GM23338 (cell line): ENCODE measurements at regions not wholly inside any gene's neighbourhood (a gene's known extent, or its start where the extent isn't known, plus 50 kb on each side); places are given as distances from the start of the nearest gene placed in this dataset.

Source experiments
- ATAC-seq: fragments of 200-7000 bp; cut with Tn5 transposase; 3 replicates; pipeline ENCODE4 v1.9.1; 2020
- DNase-seq: peaks from one replicate; pipeline ENCODE4 v3.0.0-alpha.2; 2015; ENCODE audit warnings: low spot score
- H2AFZ ChIP-seq: fragments of 200-600 bp; sonication (generic); 2 replicates; pipeline ENCODE4 v1.8.0; 2016; ENCODE audit warnings: antibody characterized with exemption, mild to moderate bottlenecking, moderate library complexity
- H3F3A ChIP-seq: fragments of 200-600 bp; sonication (generic); replicated peaks from 2 replicates; pipeline ENCODE4 v1.8.0; 2017; ENCODE audit warnings: antibody characterized with exemption, mixed run types, low read depth
- H3K27ac ChIP-seq: fragments of 200-600 bp; sonication (generic); 2 replicates; pipeline ENCODE4 v1.6.1; 2016; ENCODE audit warnings: low read depth
- H3K27me3 ChIP-seq: fragments of 200-600 bp; sonication (generic); 2 replicates; pipeline ENCODE4 v1.8.0; 2016; ENCODE audit warnings: mild to moderate bottlenecking, mixed run types, moderate library complexity; ENCODE audit not compliant: insufficient read depth
- H3K36me3 ChIP-seq: fragments of 200-600 bp; sonication (generic); 2 replicates; pipeline ENCODE4 v1.8.0; 2016; ENCODE audit warnings: mild to moderate bottlenecking; ENCODE audit not compliant: insufficient read depth
- H3K4me1 ChIP-seq: fragments of 200-600 bp; sonication (generic); 2 replicates; pipeline ENCODE4 v1.8.0; 2016; ENCODE audit warnings: mild to moderate bottlenecking, moderate library complexity; ENCODE audit not compliant: insufficient read depth
- H3K4me2 ChIP-seq: fragments of 200-600 bp; sonication (generic); 2 replicates; pipeline ENCODE4 v1.7.1; 2017; ENCODE audit warnings: mixed run types
- H3K4me3 ChIP-seq: fragments of 200-600 bp; sonication (generic); 2 replicates; pipeline ENCODE4 v1.6.1; 2016; ENCODE audit warnings: mixed run types
- H3K79me2 ChIP-seq: fragments of 200-600 bp; sonication (generic); replicated peaks from 2 replicates; pipeline ENCODE4 v1.8.0; 2017; ENCODE audit warnings: mild to moderate bottlenecking; ENCODE audit not compliant: insufficient read depth
- H3K9me2 ChIP-seq: fragments of 200-600 bp; sonication (generic); 2 replicates; pipeline ENCODE4 v1.8.0; 2017; ENCODE audit not compliant: insufficient read depth
- H4K20me1 ChIP-seq: fragments of 200-600 bp; sonication (generic); replicated peaks from 2 replicates; pipeline ENCODE4 v1.8.0; 2017; ENCODE audit warnings: mild to moderate bottlenecking; ENCODE audit not compliant: insufficient read depth
- H3K27ac Mint-ChIP-seq: 2 replicates; pipeline ENCODE4 v1.8.0; 2020; ENCODE audit warnings: inconsistent platforms, mild to moderate bottlenecking, moderate library complexity, mixed read lengths
- H3K27me3 Mint-ChIP-seq: 3 replicates; pipeline ENCODE4 v1.8.0; 2022; ENCODE audit warnings: low read depth, mild to moderate bottlenecking, moderate library complexity, mixed read lengths, inconsistent platforms; ENCODE audit not compliant: insufficient read depth, poor library complexity
- H3K36me3 Mint-ChIP-seq: 3 replicates; pipeline ENCODE4 v1.8.0; 2021; ENCODE audit warnings: low read depth, mild to moderate bottlenecking, inconsistent platforms, moderate library complexity, mixed read lengths
- H3K4me1 Mint-ChIP-seq: 3 replicates; pipeline ENCODE4 v1.8.0; 2020; ENCODE audit warnings: mild to moderate bottlenecking, inconsistent platforms, mixed read lengths
- H3K4me3 Mint-ChIP-seq: 3 replicates; pipeline ENCODE4 v1.8.0; 2021; ENCODE audit warnings: moderate library complexity, mild to moderate bottlenecking, inconsistent platforms, mixed read lengths
- H3K9me3 Mint-ChIP-seq: 3 replicates; pipeline ENCODE4 v1.8.0; 2020; ENCODE audit warnings: moderate library complexity, mild to moderate bottlenecking, inconsistent platforms, mixed read lengths
- CREB1 ChIP-seq: fragments of 250-450 bp; sonication (Bioruptor Pico); IDR thresholded peaks from 2 replicates; pipeline ENCODE4 v1.5.0; 2020; ENCODE audit warnings: low read depth, mild to moderate bottlenecking, moderate library complexity
- EZH2 ChIP-seq: fragments of 200-600 bp; sonication (generic); IDR thresholded peaks from one replicate; pipeline ENCODE4 v1.8.0; 2017; ENCODE audit warnings: antibody characterized with exemption, mild to moderate bottlenecking, low read depth; ENCODE audit not compliant: unreplicated experiment
- EZH2phosphoT487 ChIP-seq: fragments of 200-600 bp; sonication (generic); IDR thresholded peaks from one replicate; pipeline ENCODE4 v1.8.1; 2018; ENCODE audit warnings: antibody characterized with exemption; ENCODE audit not compliant: unreplicated experiment
- JUNB ChIP-seq: IDR thresholded peaks from one replicate; pipeline ENCODE4 v1.6.1; 2016; ENCODE audit warnings: antibody characterized with exemption; ENCODE audit not compliant: unreplicated experiment
- NANOG ChIP-seq: IDR thresholded peaks from 2 replicates; pipeline ENCODE4 v1.6.1; 2016; ENCODE audit warnings: antibody characterized with exemption, borderline replicate concordance
- POLR2AphosphoS5 ChIP-seq: IDR thresholded peaks from 2 replicates; pipeline ENCODE4 v1.6.1; 2016; ENCODE audit warnings: antibody characterized with exemption, low read depth
- STAT1 ChIP-seq: IDR thresholded peaks from one replicate; pipeline ENCODE4 v1.6.1; 2016; ENCODE audit warnings: antibody characterized with exemption; ENCODE audit not compliant: unreplicated experiment
- ZNF114 ChIP-seq: fragments of 250-450 bp; sonication (Bioruptor Pico); IDR thresholded peaks from 2 replicates; pipeline ENCODE4 v1.5.0; 2020; ENCODE audit warnings: mild to moderate bottlenecking, moderate library complexity
- ZNF462 ChIP-seq: fragments of 250-450 bp; sonication (Bioruptor Pico); IDR thresholded peaks from 2 replicates; pipeline ENCODE4 v1.5.0; 2020; ENCODE audit warnings: mild to moderate bottlenecking, moderate library complexity
- TF ChIP-seq, protein P1 (sequence below): IDR thresholded peaks from one replicate; pipeline ENCODE4 v1.6.1; 2018; ENCODE audit warnings: antibody characterized with exemption; ENCODE audit not compliant: unreplicated experiment

- TF ChIP-seq ZNF462 (no peak), CREB1 (CRISPR knock-in tag) (no peak), POLR2AphosphoS5 (no peak)
Observed at GRCh38 chr21:20250337-20250736, 747.9 kb upstream of the NCAM2 start (continued).

DNA sequence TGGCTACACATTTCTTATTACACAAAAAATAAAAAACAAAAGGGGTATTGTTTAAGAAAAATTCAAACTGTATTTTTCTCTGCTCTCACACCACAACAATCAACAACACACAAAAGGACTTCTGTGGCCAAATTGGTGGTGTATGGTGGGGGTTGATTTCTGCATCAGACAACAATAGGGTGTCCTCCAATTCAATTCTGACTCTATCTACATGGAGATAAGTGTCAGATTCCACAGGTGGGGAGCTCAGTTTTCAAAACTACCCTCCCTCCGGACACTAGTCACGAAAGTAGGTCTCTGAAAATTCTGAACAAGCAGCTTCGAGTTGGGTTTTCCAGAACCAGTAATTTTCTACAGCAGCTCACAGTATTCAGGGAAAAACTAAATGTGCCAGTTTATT, 744.9 kb upstream of the NCAM2 start:
- H3K79me2 ChIP-seq = no peaks in the 10 kb centered on the region
- Mint-ChIP-seq H3K27ac (no peak overlapping the region), H3K36me3 (no peaks in the 10 kb centered on the region), H3K4me1 (peaks cover 6% of the 10 kb centered on the region; the same call in 2 of the 3 replicates), H3K4me3 (no peak overlapping the region), H3K27me3 (no peaks in the 10 kb centered on the region), H3K9me3 (no peaks in the 10 kb centered on the region)
- ATAC-seq = no peak
- H3K9me2 ChIP-seq = no peaks in the 10 kb centered on the region
- H3K4me2 ChIP-seq = no peak overlapping the region
- no peak overlapping the region for H3K27ac ChIP-seq
- H3K4me3 ChIP-seq = no peak overlapping the region
- no peaks in the 10 kb centered on the region for H3K36me3 ChIP-seq
- no peak for DNase-seq
- 0 out of 2 replicates have a peak, but pooled peaks cover 3% of the 10 kb centered on the region for H3K4me1 ChIP-seq
- H2AFZ ChIP-seq = peak overlapping the region; percentile 69
- no peaks in the 10 kb centered on the region for H3K27me3 ChIP-seq
- no peaks in the 10 kb centered on the region for H4K20me1 ChIP-seq
- H3F3A ChIP-seq = no peaks in the 10 kb centered on the region
- TF ChIP-seq STAT1 (no peak), ZNF114 (CRISPR knock-in tag) (no peak), NANOG (no peak), JUNB (no peak), EZH2 (no peak), EZH2phosphoT487 (no peak), CREB1 (CRISPR knock-in tag) (no peak)
- TF ChIP-seq, protein P1, sequence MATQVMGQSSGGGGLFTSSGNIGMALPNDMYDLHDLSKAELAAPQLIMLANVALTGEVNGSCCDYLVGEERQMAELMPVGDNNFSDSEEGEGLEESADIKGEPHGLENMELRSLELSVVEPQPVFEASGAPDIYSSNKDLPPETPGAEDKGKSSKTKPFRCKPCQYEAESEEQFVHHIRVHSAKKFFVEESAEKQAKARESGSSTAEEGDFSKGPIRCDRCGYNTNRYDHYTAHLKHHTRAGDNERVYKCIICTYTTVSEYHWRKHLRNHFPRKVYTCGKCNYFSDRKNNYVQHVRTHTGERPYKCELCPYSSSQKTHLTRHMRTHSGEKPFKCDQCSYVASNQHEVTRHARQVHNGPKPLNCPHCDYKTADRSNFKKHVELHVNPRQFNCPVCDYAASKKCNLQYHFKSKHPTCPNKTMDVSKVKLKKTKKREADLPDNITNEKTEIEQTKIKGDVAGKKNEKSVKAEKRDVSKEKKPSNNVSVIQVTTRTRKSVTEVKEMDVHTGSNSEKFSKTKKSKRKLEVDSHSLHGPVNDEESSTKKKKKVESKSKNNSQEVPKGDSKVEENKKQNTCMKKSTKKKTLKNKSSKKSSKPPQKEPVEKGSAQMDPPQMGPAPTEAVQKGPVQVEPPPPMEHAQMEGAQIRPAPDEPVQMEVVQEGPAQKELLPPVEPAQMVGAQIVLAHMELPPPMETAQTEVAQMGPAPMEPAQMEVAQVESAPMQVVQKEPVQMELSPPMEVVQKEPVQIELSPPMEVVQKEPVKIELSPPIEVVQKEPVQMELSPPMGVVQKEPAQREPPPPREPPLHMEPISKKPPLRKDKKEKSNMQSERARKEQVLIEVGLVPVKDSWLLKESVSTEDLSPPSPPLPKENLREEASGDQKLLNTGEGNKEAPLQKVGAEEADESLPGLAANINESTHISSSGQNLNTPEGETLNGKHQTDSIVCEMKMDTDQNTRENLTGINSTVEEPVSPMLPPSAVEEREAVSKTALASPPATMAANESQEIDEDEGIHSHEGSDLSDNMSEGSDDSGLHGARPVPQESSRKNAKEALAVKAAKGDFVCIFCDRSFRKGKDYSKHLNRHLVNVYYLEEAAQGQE = no peak
